ENCODE measurements at regions not wholly inside any gene's neighbourhood (a gene's known extent, or its start where the extent isn't known, plus 50 kb on each side); places are given as distances from the start of the nearest gene placed in this dataset.

DNA sequence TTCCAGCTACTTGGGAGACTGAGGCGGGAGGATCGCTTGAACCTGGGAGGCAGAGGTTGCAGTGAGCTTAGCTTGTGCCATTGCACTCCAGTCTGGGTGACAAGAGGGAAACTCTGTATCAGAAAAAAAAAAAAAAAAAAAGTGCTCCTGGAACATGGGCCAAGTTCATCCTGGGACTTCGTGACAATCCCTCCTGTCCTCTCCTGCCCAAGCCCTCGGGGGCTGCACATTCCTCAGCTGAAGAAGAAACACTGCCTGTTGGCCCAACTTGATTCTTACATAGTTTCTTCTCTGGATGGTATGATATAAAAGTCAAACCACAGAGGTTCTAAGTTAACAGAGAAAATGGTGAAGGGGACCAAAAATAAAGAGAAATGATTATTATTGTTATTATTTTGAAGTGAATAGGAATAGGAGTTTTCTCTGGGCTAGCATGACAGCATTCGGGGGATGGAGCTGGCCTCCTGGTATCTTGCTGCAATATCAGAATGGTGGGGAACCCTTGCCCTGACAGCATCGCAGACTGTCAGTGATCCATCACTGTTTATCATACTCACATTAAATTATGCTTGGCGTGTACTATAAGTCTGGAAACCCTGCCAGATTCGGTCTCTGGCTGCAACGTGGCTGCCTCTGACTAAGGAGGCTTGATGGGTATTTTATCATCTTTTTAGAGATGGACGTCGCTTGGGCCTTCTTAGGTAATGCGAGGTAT, 113.7 kb upstream of the OXGR1 start (continued):
- 0 out of 2 replicates have a peak, but pooled peaks have one; percentile 39 for TF ChIP-seq TSHZ2 (CRISPR knock-in tag; IDR thresholded peaks at IDR 0.05)
- TF ChIP-seq BACH2 (CRISPR knock-in tag; IDR thresholded peaks at IDR 0.05; ENCODE audit: borderline replicate concordance) = no peak
- no peak for TF ChIP-seq GLIS3 (CRISPR knock-in tag; IDR thresholded peaks at IDR 0.05)
- no peak for TF ChIP-seq ZNF70 (CRISPR knock-in tag; IDR thresholded peaks at IDR 0.05)

DNA sequence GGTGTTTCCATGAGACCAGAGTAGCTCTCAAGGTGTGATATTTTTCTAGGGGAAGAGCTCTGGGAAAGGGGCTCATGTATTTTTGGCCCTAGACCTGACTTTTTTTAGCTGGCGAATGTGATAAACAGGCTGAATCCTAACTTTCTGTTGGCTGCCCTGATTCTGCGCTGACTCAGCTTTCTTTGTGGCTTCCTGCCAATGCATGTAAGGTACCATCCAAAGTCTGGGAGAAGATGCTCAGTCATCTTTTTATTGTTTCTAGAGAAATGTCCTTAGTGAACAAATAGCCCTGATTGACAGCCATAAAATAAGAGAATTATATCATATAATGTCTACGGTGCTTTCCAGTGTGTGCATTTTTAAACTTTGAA, 113.6 kb upstream of the MBNL2 start:
- TF ChIP-seq SNAI2 (CRISPR knock-in tag; IDR thresholded peaks at IDR 0.05) (no peak), ARNTL (CRISPR knock-in tag; IDR thresholded peaks at IDR 0.05; ENCODE audit: borderline replicate concordance, low read depth) (no peak), ISL1 (CRISPR knock-in tag; IDR thresholded peaks at IDR 0.05) (peak; percentile 6; the same call in 1 of the 2 replicates)
- ATAC-seq = peak; percentile 36

- TF ChIP-seq ZFP30 (CRISPR knock-in tag; IDR thresholded peaks at IDR 0.05) (no peak), TCF4 (CRISPR knock-in tag; IDR thresholded peaks at IDR 0.05; ENCODE audit: borderline replicate concordance) (no peak)
- no peak for ATAC-seq
Observed at GRCh38 chr13:97109256-97109655, 112.9 kb upstream of the MBNL2 start.

- TF ChIP-seq TCF4 (CRISPR knock-in tag; IDR thresholded peaks at IDR 0.05; ENCODE audit: borderline replicate concordance) (0 out of 2 replicates have a peak, but pooled peaks have one; percentile 21), GLIS3 (CRISPR knock-in tag; IDR thresholded peaks at IDR 0.05) (no peak), CSDC2 (CRISPR knock-in tag; IDR thresholded peaks at IDR 0.05) (peak; percentile 65), POU6F1 (CRISPR knock-in tag; IDR thresholded peaks at IDR 0.05; ENCODE audit: borderline replicate concordance, low read depth) (no peak)
Observed at GRCh38 chr13:97109841-97110492, 112.2 kb upstream of the MBNL2 start.

DNA sequence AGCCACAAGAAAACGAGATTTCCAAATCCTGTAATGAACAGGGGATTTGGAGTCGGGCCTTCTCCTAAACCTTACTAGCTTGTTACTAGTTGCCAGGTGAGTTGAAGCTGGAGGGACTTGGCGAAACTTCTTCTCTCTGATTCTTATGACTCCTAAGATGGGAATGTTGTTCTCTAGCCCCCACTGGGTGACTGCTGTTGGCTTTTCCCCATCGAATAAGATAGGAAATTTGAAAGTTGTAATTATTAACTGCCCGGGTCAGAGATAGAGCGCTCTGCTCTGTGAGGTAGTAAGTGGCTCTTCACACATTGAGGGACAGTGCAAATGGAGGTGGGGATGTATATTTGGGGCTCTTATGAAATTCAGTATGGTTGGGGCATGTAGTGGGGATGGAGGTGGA, 111.2 kb upstream of the MBNL2 start:
- TF ChIP-seq CSRNP3 (CRISPR knock-in tag; IDR thresholded peaks at IDR 0.05) = no peak
- no peak for TF ChIP-seq ZFP3 (CRISPR knock-in tag; IDR thresholded peaks at IDR 0.05)
- no peak for TF ChIP-seq RARB (CRISPR knock-in tag; IDR thresholded peaks at IDR 0.05)
- TF ChIP-seq TCF4 (CRISPR knock-in tag; IDR thresholded peaks at IDR 0.05; ENCODE audit: borderline replicate concordance) = no peak
- TF ChIP-seq CSDC2 (CRISPR knock-in tag; IDR thresholded peaks at IDR 0.05) = no peak
- no peak for TF ChIP-seq PPARA (CRISPR knock-in tag; IDR thresholded peaks at IDR 0.05; ENCODE audit: borderline replicate concordance)
- no peak for TF ChIP-seq GLIS3 (CRISPR knock-in tag; IDR thresholded peaks at IDR 0.05)
- TF ChIP-seq SNAI2 (CRISPR knock-in tag; IDR thresholded peaks at IDR 0.05) = no peak
- TF ChIP-seq ZFP30 (CRISPR knock-in tag; IDR thresholded peaks at IDR 0.05) = no peak
- TF ChIP-seq ZNF565 (CRISPR knock-in tag; conservative IDR thresholded peaks at IDR 0.05; ENCODE audit: low read depth) = no peak
- TF ChIP-seq ISL1 (CRISPR knock-in tag; IDR thresholded peaks at IDR 0.05) = no peak; the same call in 1 of the 2 replicates
- no peak for TF ChIP-seq POU6F1 (CRISPR knock-in tag; IDR thresholded peaks at IDR 0.05; ENCODE audit: borderline replicate concordance, low read depth)
- no peak for TF ChIP-seq BACH2 (CRISPR knock-in tag; IDR thresholded peaks at IDR 0.05; ENCODE audit: borderline replicate concordance)

More at GRCh38 chr13:97109841-97110492, 112.2 kb upstream of the MBNL2 start:
- peak; percentile 88 for ATAC-seq

More for the DNA sequence above, 111.2 kb upstream of the MBNL2 start:
- ATAC-seq = no peak

Measured in SK-N-SH treated with all-trans-retinoic acid at 6 μM for 48 hours (cell line).